Nephron progenitor cell (in vitro differentiated cells): ENCODE measurements at regions not wholly inside any gene's neighbourhood (a gene's known extent, or its start where the extent isn't known, plus 50 kb on each side); places are given as distances from the start of the nearest gene placed in this dataset.

Experiments used
- DNase-seq: peaks from one replicate; pipeline ENCODE4 v3.0.0; 2021
- H3K27ac Mint-ChIP-seq: 2 replicates; pipeline ENCODE4 v1.8.0; 2021; ENCODE audit warnings: mild to moderate bottlenecking, moderate library complexity, mixed read lengths
- H3K27me3 Mint-ChIP-seq: 2 replicates; pipeline ENCODE4 v1.8.0; 2021; ENCODE audit warnings: mild to moderate bottlenecking, low read depth, mixed read lengths; ENCODE audit not compliant: poor library complexity
- H3K36me3 Mint-ChIP-seq: 2 replicates; pipeline ENCODE4 v1.8.0; 2021; ENCODE audit warnings: low read depth, mixed read lengths
- H3K4me1 Mint-ChIP-seq: 2 replicates; pipeline ENCODE4 v1.8.0; 2021; ENCODE audit warnings: mixed read lengths
- H3K4me3 Mint-ChIP-seq: 2 replicates; pipeline ENCODE4 v1.8.0; 2021; ENCODE audit warnings: mild to moderate bottlenecking, moderate library complexity, mixed read lengths
- H3K9me3 Mint-ChIP-seq: 2 replicates; pipeline ENCODE4 v1.8.0; 2021; ENCODE audit warnings: mild to moderate bottlenecking, moderate library complexity, mixed read lengths
- TF ChIP-seq, protein P1 (sequence below): fragments of 200-600 bp; sonication (generic); IDR thresholded peaks from 2 replicates; pipeline ENCODE4 v1.5.0; 2021; ENCODE audit warnings: antibody characterized with exemption

DNA sequence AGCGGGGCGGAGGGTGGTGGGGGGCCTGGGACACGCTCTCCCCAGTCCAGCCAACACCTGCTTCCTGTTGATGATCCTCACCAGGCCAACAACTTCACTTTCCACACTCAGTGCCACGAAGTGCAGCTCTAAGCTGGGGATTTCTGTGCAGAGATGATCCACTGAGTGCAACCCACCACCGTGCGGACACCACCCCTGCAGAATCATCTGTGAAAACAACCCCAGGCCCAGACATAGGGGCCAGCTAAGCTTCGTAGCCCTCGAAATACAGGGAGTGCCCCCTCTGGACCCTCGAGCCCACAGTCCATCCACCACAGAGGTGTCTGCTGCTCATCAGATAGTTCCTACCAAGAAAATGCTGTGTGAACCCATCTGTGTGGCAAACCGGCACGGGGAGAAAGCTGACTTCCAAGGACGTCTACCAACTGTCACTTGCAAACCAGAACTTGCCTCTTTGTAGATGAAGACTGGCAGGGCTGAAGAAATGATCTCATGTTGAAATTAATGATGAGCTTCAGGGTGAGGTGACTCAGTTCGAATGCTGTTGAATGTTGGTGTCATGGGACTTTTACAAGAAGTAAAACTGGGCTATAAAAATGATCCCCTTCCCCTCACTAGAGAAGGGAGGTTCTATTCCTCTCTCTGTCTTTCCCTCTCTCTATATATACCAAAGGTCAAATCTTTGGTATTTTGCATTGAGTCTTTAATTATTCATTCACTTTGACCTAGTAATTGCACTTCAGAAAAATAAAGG is 73.4 kb downstream of the MYEOV start:
- Mint-ChIP-seq H3K36me3 (peaks cover 5% of the 10 kb centered on the region), H3K4me1 (no peaks in the 10 kb centered on the region), H3K9me3 (peaks cover 21% of the 10 kb centered on the region), H3K4me3 (no peak overlapping the region), H3K27ac (no peak overlapping the region), H3K27me3 (peaks cover 15% of the 10 kb centered on the region)
- DNase-seq, result no peak
- TF ChIP-seq, protein P1, sequence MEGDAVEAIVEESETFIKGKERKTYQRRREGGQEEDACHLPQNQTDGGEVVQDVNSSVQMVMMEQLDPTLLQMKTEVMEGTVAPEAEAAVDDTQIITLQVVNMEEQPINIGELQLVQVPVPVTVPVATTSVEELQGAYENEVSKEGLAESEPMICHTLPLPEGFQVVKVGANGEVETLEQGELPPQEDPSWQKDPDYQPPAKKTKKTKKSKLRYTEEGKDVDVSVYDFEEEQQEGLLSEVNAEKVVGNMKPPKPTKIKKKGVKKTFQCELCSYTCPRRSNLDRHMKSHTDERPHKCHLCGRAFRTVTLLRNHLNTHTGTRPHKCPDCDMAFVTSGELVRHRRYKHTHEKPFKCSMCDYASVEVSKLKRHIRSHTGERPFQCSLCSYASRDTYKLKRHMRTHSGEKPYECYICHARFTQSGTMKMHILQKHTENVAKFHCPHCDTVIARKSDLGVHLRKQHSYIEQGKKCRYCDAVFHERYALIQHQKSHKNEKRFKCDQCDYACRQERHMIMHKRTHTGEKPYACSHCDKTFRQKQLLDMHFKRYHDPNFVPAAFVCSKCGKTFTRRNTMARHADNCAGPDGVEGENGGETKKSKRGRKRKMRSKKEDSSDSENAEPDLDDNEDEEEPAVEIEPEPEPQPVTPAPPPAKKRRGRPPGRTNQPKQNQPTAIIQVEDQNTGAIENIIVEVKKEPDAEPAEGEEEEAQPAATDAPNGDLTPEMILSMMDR, result no peak

DNA sequence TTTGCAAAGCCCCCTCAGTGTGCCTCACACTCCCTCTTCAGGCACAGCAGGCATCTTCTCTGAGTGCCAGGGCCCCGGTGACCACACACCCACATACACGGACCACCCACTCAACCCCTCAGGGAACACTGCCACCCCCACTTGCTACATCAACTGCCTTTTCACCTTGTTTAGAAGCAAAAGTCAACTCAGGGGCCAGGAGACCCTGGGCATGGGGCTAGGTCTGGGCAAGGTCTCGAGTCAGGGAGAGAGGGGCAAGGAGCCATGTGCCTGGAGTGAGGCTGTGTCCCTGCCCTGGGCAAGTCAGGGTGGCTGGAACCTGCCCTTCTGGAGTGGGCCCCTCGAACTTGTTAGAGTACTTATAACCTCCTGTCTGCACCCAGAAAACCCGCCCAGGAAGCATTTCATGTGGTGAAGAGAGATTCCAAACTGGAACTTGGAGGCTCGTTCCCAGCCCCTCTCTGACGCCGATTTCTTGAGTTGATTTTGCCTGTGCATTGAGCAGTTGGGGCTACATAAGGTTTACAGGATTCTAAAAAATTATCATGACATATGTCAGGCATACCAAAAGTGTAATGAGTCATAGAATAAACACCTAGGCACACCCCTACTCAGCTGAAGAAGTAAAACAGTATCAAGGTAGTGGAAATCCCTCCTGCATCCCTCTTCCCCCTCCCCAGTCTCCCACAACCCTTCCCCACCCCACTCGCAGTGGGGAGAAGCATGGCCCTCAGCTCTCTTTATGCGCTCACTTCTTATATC is 74.3 kb downstream of the MYEOV start:
- Mint-ChIP-seq H3K27ac (no peak overlapping the region), H3K27me3 (peaks cover 20% of the 10 kb centered on the region), H3K4me3 (no peak overlapping the region), H3K9me3 (peaks cover 21% of the 10 kb centered on the region), H3K4me1 (no peaks in the 10 kb centered on the region), H3K36me3 (peaks cover 5% of the 10 kb centered on the region)
- TF ChIP-seq, protein P1, result no peak
- DNase-seq, result no peak

GRCh38 chr11:69369210-69369825 is 75.4 kb downstream of the MYEOV start:
- Mint-ChIP-seq H3K4me1 (no peaks in the 10 kb centered on the region), H3K27me3 (peaks cover 24% of the 10 kb centered on the region), H3K9me3 (peaks cover 21% of the 10 kb centered on the region), H3K4me3 (no peak overlapping the region), H3K36me3 (peaks cover 5% of the 10 kb centered on the region), H3K27ac (no peak overlapping the region)
- no peak for DNase-seq
- TF ChIP-seq, protein P1, result no peak

DNA sequence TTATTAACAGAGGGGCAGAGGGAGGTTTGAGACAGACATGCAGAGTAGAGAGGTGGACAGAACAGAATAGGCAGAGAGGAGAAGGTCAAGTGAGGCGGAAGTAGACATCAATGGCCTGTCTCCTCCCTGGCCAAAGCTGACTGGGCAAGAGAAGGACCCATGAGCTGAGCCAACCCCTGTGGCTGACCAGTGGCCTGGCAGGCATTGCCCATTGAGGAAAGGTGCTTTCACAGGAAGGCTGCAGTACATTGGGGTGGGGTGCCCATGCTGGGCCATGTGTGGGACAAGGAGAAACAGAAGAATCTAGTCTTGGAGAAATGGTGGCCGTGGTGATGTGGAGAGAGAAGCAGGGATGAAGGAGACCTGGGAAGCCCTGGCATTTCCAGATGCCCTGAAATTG is 76.0 kb downstream of the MYEOV start:
- no peak for DNase-seq
- Mint-ChIP-seq H3K27me3 (peaks cover 24% of the 10 kb centered on the region), H3K27ac (no peak overlapping the region), H3K4me3 (no peak overlapping the region), H3K4me1 (no peaks in the 10 kb centered on the region), H3K36me3 (peaks cover 5% of the 10 kb centered on the region), H3K9me3 (peaks cover 21% of the 10 kb centered on the region)
- TF ChIP-seq, protein P1, result no peak

GRCh38 chr11:69370984-69371709 is 77.2 kb downstream of the MYEOV start:
- Mint-ChIP-seq H3K4me1 (peaks cover 4% of the 10 kb centered on the region), H3K27me3 (peaks cover 27% of the 10 kb centered on the region), H3K36me3 (peaks cover 5% of the 10 kb centered on the region), H3K9me3 (peaks cover 21% of the 10 kb centered on the region), H3K27ac (no peak overlapping the region), H3K4me3 (no peak overlapping the region)
- DNase-seq, result no peak
- TF ChIP-seq, protein P1, result no peak
